ENCODE measurements at regions not wholly inside any gene's neighbourhood (a gene's known extent, or its start where the extent isn't known, plus 50 kb on each side); places are given as distances from the start of the nearest gene placed in this dataset.

DNA sequence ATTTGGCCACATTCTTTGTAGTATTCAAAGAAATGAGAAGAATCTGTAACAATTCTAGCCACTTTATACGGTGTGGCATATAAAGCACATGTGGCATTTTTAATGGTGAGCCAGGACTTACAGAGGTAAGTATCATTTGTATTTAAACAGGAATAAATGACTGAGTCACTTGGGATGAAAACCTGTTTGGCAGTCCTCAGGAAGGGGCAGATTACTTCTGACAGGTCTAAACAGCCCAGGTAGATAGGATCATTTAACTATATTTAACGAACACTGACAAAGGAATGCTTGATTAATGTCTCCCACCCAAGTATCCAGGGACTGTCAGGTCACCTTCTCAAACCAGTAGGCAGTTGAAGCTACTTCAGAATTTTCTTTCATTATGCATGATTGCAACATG, 241.5 kb upstream of the SATB1 start:
- DNase-seq: no peak

- DNase-seq: no peak
Observed at GRCh38 chr3:18660059-18660458, 234.9 kb upstream of the SATB1 start.

- DNase-seq: no peak
Observed at GRCh38 chr3:18657858-18658820, 233.0 kb upstream of the SATB1 start.

- no peak for DNase-seq
Observed at GRCh38 chr3:18656866-18657265, 231.7 kb upstream of the SATB1 start.

DNA sequence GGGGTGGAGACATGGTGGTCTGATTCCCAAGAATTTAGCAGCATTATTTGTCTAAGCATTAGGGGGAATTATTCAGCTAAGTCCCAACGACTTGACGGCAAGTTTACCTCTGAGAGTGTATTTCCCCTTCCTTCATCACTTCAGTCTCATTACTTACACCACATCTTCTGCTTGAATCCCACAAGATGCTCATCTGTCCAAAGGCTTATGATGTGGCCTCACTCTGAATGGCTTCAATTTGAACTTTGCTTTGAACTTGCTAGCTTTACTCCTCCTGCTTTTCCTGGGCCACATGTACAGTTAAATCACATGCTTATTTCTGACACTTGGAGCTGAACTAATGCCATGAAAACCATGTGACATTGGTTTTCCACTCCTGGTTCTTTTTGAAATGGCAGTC, 231.3 kb upstream of the SATB1 start:
- DNase-seq: no peak

DNA sequence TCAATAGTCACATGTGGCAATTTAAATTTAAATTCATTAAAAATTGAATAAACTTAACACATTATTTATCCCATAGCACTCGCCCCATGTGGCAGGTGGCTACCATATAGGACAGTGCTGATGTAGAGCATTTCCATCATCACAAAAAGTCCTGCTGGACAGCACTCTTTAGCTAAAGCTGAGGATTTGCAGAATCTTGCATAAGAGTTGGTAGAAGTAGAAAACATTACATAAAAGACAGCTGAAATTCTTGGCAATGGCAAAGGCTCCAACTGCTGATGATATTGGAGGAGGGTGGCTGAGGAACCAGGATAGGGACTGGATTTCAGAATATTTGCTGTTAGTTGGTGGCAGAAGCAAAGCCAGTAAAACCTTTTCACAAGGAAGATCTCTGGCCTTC, 230.7 kb upstream of the SATB1 start:
- DNase-seq: no peak

DNA sequence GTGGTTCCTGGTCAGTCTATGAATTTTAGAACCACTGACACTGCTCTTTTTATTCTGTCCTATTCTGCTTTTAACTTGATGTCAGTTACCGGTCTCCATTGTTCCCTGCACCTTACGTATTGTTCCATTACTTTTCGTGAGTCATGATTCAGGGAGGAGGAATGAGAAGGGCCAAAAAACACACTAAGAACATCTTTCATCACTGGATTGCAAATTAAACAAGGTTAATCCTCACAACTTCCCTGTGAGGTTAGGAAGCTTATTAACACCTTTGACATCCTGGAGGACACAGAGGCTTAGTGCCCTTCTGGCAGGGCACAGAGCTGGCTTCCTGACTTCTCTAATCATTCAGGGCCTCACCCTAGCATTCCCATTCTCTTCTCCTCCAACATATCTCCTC, 227.6 kb upstream of the SATB1 start:
- no peak for DNase-seq

- no peak for DNase-seq
Observed at GRCh38 chr3:18650731-18651130, 225.6 kb upstream of the SATB1 start.

DNA sequence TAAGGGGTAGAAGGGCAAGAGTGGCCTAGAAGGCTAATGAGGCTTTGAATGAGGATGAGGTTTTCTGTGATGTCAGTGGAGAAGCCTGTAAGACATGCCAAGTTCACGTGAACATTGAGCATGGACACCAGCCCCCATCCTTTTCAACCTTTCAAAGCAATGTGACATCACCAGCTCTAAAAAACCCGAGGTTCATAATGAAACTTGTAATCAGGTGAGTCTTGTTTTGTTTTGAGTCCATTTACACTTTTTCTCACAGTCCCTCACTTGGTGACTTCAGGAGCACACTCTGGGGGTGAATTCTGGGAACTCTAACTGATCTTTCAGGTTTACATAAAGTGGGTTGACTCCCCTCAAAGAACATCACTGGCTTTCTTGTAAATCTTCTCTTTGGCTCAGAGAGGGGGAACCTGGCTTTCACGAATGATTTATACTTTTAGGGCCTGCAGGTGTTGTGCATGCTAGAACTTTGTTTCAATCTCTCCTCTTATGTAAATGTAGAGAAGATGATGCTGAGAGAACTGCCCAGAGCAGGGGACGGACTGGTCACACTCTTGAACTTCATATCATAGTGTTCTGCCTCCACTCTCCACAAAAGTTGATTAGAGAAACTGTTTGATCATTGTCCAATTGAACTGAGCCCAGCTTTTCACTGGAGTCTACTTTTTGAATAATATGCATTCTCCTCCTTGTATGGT, 224.7 kb upstream of the SATB1 start:
- DNase-seq: no peak

GRCh38 chr3:18648868-18649462, 223.8 kb upstream of the SATB1 start:
- DNase-seq: no peak

- DNase-seq: no peak
Observed at GRCh38 chr3:18648159-18648558, 223.0 kb upstream of the SATB1 start.

DNA sequence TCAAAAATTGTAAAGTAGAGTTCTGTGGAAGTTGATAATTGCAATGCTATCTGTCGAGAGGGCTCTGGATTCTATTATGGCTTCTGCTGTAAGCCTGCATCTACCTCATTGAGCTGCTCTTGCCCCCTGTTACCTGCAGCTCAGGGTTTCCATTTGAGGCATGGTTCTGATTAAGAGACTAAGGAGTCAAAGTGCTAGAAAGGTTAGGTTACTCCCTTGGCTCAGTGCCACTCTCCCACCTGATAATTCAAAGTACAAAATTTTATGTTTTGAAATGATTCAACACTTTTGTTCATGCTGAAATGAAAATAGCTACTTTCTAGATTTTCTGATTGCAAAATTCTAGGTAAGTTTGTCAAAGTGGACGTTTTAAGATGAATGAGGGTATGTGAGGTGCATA, 220.5 kb upstream of the SATB1 start:
- DNase-seq: no peak

DNA sequence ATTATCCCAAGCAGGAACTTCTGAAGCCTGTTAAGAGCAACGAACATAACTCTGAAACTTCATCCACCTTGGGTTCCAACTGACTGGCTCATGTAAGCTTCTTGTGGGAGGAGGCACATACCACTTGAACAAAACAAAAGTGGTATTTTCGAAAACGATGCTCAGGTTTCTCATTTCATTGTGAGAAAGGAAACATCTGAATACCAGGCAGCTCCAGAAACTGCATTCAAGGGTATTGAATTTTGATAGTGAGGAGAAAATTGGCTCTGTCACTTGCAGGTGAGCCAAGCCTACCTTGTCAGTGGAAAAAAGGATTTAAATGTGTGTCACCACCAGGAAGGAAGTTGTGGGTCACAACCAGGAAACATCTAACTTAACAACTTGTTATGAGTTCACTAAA, 218.1 kb upstream of the SATB1 start:
- DNase-seq: no peak

GRCh38 chr3:18641916-18642315, 216.8 kb upstream of the SATB1 start:
- no peak for DNase-seq

DNA sequence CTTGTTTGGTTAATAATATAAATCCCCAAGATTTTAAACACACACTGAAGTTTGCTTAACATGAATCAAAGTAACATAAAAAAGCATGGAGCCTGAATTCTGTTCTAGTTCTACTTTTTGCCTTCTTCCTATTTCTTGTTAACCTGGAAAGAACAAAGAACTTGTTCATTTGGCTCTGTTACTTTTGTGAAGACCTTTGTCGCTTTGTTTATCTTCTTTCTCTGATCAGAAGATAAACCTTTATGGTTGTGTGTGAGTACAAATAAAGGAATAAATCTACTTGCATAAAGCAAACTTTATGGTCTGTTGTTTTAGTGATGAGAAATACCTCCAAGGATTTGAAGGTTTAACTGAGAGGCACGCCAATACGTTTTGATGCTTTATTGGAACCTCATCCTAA, 210.1 kb upstream of the SATB1 start:
- no peak for DNase-seq

DNA sequence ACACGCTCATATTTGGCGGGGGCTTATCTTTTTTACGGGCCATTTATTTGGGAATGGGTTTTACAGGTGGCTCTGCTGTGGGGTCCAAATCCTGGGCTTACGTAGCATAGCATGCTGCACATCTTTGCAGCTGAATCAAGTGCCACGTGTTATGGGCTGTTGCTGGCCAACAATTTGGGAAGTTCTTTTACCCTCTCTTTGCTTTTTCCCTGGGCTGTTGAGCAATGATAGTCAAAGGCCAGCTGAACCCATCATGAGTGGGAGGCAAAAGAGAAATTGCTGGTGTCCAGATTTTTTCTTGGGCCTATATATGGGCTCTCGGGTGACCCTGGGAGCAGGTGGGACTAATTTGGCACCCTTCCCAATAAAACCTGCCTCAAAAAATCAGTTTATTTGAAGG, 209.3 kb upstream of the SATB1 start:
- DNase-seq: no peak

- no peak for DNase-seq
Observed at GRCh38 chr3:18633002-18633401, 207.9 kb upstream of the SATB1 start.

- no peak for DNase-seq
Observed at GRCh38 chr3:18630295-18630694, 205.2 kb upstream of the SATB1 start.

DNA sequence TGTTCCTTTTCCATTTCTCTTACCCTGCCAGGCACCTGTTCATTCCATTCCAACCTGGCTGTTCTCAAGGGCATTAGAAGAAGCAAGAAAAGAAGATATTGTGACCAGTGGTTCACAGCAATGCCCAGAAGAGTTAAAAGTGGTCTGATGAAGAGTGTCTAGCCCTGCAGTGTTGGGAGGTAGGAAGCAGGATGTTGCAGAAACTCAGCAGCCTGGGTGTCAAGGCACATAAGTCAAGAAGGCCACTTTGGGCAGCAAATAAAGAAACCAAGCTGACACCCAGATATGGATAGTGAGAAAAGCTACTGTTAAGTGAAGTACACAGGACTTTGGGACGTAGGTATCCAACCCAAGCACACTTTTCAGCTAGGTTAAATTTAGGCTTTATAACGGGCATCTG, 199.9 kb upstream of the SATB1 start:
- DNase-seq: no peak

DNA sequence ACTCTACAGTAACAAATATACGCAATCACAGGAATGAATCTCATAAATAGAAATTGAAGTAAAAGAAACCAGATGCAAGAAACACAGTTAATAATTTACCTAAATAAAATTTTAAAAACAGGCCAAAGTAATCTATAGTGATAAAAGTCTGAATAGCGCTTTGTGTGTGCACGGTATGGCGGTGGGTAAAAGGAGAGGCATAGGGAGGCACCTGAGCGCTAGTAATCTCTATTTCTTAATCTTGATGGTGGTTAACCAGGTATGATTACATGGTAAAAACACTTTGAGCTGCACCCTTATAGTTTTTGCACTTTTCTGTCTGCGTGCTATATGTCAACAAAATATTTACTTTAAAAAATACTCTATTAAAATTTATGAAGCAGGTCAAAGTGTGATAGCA, 198.1 kb upstream of the SATB1 start:
- DNase-seq: no peak

- no peak for DNase-seq
Observed at GRCh38 chr3:18618723-18619122, 193.6 kb upstream of the SATB1 start.

DNA sequence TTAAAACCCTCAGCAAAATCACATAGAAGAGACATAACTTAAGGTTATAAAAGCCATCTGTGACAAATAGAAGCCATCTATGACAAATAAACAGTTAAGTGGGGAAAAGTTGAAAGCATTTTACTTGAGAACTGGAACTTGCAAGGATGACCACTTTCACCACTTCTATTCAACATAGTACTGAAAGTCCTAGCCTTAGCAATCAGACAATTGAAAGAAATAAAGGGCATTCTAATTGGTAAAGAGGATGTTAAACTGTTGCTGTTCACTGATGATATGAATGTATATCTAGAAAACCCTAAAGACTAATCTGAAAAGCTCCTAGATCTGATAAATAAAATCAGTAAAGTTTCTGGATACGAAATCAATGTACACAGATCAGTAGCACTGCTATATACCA, 186.9 kb upstream of the SATB1 start:
- no peak for DNase-seq

DNA sequence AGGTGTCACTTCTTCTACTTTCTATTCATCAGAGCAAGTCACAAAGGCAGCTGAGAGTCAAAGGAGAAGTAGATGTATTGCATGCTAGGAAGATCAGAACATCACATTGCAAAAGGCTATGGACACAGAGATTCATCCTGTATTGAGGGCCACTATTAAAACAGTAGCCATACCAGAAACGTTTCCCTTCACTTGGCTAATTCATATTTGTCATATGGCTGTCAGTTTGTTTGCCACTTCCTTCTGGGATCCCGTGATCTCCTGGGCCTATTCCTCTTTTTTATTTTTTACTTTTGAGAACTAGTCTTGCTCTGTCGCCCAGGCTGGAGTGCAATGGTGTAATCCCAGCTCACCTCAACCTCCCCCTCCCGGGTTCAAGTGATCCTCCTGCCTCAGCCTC, 184.0 kb upstream of the SATB1 start:
- DNase-seq: no peak

DNA sequence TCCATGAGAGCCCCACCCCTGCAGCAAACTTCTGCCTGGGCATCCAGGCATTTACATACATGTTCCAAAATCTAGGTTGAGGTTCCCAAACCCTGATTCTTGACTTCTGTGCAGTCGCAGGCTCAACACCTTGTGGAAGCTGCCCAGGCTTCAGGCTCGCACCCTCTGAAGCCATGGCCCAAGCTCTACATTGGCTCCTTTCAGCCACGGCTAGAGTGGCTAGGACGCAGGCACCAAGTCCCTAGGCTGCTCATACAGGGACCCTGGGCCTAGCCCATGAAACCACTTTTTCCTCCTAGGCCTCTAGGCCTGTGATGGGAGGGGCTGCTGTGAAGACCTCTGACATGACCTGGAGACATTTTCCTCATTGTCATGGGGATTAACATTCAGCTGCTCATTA, 172.8 kb upstream of the SATB1 start:
- DNase-seq: no peak
